T-helper 1 cell (primary cell): ENCODE measurements at regions not wholly inside any gene's neighbourhood (a gene's known extent, or its start where the extent isn't known, plus 50 kb on each side); places are given as distances from the start of the nearest gene placed in this dataset.

Experiments used
- DNase-seq, 5 donors: peaks; one replicate each; pipeline ENCODE4 v3.0.0-alpha.2; 2012 to 2020

GRCh38 chr5:2163060-2163856, 280.5 kb upstream of the IRX4 start:
- no peak for DNase-seq

DNA sequence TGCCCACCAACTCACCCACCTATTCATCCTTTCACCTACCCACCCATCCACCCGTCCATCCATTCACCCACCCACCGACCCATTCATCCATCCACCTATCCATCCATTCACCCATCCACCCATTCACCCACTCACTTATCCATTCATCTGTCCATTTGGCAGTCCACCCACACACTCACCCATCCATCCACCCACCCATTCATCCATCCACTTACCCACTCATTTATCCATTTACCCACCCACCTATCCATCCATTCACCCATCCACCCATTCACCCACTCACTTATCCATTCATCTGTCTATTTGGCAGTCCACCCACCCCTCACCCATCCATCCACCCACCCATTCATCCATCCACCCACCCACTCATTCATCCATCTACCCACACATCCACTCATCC, 278.1 kb upstream of the IRX4 start:
- DNase-seq = no peak

GRCh38 chr5:2158767-2159166, 276.0 kb upstream of the IRX4 start:
- no peak for DNase-seq

DNA sequence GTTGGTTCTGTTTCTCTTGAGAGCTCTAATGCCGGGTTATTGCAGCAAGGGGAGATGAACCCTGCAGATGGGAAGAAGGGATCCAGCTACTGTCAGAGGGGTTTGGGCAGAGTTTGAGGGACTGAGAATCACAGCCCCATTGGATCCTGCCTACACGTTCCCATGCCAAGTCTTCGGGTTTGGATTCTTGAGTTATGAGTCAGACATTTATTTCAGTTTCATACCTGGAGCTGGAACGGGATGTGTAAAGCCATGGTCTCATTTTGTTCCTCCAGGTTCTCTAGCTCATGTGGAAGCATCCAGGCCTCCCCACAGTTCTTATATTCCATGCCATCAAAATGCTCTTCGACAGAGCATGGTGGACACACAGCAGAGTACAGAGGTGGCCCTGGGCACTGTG, 275.4 kb upstream of the IRX4 start:
- no peak for DNase-seq

GRCh38 chr5:2157372-2157771, 274.6 kb upstream of the IRX4 start:
- DNase-seq = no peak

DNA sequence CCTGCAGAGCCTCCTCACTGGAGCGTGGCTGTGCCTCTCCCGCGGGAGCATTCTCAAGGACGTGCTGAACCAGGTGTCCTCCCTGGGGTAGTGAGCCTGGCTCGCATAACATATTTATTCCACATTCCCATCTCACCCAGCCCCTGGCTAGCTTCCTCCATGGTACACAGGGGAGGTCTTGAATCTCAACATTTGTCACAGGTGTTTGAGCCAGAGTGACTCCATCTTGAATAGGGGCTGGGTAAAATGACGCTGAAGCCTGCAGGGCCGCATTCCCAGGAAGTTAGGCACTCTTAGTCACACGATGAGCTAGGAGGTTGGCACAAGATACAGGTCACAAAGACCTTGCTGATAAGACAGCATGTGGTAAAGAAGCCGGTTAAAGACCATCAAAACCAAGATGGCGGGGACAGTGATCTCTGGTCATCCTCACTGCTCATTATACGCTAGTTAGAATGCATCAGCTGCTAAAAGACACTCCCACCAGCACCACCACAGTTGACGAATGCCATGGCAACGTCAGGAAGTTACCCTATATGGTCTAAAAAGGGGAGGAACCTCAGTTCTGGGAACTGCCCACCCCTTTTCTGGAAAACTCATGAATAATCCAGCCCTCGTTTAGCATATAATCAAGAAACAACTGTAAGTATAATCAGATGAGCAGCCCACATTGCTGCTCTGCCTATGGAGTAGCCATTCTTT, 273.8 kb upstream of the IRX4 start:
- DNase-seq = no peak

DNA sequence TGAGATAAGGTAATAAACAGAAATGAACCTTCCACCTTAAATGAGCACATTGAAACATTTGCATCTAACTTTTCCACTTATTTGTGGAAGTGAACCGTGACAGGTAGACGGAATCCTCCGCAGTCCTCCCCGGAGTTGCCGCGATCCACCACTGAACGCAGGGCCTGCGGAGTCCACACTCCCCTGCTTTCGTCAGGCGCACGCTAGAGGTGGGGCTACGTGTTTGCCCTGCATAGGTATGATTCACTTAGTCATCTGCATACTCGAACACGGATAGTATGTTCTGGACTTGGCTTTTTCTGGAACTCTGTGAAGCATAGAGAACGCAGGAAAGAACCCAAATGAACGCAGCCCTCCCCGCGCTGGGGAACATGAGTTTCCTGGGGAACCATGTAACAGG, 272.8 kb upstream of the IRX4 start:
- no peak for DNase-seq

- no peak for DNase-seq
Observed at GRCh38 chr5:2153802-2154201, 271.1 kb upstream of the IRX4 start.

GRCh38 chr5:2153350-2153749, 270.6 kb upstream of the IRX4 start:
- no peak for DNase-seq

DNA sequence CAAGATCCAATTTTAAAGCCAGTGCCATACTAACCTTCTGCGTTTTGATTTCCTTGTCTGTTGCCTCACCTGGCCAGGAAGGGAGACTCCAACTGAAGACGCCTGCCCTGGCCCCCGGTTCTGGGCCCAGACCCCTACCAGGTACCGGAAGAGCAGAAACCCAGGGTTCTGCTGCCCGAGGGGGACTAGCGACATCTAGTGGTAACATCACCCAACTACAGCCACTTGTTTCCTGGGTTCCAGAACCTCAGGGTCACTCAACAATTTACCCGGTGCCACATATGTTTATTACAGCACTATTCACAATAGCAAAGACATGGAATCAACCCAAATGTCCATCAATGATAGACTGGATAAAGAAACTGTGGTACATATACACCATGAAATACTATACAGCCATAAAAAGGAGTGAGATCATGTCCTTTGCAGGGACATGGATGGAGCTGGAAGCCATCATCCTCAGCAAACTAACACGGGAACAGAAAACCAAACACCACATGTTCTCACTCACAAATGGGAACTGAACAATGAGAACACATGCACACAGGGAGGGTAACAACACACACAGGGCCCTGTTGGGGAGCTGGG, 268.7 kb upstream of the IRX4 start:
- DNase-seq = peak in 1 of 5 donors; percentile 8

- peak in 1 of 5 donors; percentile 41 for DNase-seq
Observed at GRCh38 chr5:2149195-2149539, 266.4 kb upstream of the IRX4 start.

DNA sequence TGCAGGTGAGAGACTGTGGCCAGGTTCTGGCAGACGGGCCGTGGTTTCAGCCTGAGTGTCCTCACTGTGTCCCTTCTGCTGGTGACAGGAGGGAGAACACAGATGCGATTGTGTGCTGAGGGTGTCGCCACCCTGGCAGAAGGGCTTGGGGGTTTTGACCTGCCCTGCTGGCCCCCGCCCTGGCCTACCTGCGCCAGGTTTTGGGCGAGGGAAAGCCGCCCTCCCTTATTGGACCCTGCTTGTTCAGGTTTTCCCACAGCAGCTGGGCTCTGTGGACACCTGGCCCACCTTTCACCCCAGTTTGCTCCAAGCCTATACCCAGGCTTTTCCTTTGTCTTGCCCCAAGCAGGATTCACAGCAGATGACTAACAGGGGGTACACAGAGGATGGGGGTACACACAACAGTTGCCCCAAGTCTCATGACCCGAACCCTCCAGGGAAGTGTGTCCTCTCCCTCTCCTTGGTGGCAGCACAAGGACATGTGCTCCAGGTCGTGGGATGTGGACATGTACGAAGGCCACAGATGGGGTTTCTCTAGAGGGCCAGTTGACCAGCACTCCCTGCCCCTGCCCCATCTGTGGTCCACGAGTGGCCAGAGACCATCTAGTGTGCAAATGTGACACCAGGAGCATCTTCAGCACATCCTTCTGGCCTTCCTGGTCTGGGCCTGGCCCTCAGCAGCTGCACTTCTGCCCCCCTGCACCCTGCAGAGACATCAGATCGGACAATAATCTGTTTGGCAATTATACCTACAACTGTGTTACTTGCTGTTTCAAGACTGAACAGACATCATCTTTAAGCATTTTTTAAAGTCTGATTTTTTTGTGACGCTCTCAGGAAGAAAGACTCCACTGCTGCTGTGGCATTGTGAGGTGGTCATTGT, 265.8 kb upstream of the IRX4 start:
- no peak for DNase-seq

DNA sequence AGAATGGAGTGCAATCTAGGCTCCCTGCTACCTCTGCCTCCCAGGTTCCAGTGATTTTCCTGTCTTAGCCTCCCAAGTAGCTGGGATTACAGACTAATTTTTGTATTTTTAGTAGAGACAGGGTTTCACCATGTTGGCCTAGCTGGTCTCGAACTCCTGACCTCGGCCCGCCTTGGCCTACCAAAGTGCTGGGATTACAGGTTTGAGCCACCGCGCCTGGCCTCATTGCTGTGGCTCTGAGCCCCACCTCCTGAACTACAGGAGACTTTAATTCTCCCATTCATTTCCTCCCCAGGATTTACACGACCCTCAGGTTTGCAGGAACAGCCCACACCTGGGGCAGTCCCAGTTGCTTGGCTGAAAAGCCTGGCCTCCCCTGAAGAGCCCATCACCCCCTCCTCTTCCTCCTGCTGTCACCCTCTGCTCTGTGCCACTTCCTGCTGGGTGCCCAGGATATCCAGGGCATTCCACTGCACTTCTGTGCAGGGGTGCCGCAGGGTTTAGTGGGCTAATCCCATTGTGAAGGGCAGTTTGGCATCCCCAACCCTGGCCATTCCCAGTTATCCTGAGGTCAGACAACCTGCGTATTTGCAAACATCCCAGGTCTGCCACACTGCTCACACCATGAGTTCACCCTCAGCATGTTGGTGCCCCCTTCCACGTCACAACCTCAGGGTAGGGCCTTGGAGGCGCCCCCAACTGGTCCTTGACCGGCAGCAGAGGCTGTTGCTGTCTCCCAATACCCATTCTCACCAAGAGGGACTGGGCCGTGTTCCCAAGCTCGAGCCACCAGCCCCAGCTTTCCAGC, 265.0 kb upstream of the IRX4 start:
- DNase-seq = no peak

GRCh38 chr5:2143646-2144353, 261.1 kb upstream of the IRX4 start:
- no peak for DNase-seq

DNA sequence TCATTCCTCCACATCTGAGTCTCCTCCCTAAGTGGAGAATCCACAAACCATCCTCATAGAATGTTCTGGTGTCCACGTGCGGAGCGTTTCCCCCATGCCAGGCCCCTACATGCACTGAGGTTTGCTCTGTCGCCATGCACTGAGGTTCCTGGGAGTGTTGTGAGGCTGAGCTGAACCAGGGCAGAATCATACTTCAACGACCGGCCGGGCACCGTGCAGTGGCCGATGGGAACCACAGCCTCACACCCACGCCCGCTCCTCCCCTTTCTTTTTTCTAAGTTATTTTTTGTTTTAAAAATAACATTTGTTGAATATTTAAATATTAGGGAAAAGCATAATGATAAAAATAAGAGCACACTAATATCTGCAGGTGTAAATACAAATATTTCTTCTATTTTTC, 260.4 kb upstream of the IRX4 start:
- DNase-seq = no peak

DNA sequence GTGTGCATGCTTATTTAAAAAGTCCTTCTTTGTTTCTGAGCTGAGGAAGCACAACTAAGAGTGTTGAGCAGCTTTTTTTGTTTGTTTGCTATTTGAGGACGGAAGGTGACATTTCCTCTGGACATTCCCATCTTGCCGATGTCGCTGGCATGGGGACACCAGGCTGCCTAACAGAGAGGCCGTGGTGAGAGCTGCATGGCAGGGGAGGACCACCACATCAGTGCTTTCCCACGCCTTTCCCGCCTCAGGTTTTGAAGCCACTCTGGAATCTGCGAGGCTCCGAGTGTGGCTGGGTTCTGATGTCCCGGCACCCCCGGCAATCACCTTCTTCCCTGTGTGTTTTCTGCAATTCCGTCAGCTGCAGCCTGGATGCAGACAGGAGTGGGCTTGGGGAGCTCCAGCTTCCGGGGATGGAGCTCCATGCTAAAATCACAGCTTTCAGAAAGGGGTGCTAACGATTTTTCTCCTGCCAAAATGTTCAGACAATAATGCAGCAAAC, 259.8 kb upstream of the IRX4 start:
- no peak for DNase-seq

DNA sequence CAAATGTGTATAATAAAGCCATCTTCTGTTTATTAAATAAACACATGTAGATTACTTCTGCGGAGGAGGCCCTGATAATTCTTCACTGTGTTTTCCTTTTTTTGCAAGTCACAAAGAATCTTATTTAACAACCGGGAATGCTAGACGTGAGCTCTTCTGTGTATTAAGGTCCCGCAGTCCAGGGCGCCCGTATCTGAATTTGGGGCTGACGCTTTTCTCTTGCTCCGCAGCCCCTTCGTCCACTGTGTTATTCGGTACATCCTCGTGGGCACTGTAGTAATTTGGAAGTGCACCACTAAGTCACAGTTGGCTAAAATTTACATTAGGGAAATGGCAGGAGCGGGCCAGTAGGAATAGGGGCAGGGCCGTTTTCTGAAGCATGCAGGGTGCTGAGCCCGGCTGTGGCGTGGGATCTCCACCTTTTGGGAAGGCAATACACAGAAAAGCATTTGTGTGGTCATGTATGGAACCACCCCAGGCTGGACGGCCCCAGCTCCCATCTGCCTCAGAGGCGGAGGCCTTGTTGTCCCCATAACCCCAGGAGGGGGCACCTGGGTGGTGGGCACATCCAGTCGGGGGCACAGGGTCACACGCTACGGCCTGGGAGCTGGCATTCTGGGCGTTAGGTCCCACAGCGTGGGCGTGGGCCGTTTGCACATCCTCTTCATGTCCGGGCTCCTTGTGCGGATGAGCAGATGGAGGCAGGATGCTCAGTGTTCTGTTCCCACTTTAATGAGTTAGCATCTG, 258.7 kb upstream of the IRX4 start:
- no peak for DNase-seq

GRCh38 chr5:2140501-2141175, 257.9 kb upstream of the IRX4 start:
- no peak for DNase-seq

DNA sequence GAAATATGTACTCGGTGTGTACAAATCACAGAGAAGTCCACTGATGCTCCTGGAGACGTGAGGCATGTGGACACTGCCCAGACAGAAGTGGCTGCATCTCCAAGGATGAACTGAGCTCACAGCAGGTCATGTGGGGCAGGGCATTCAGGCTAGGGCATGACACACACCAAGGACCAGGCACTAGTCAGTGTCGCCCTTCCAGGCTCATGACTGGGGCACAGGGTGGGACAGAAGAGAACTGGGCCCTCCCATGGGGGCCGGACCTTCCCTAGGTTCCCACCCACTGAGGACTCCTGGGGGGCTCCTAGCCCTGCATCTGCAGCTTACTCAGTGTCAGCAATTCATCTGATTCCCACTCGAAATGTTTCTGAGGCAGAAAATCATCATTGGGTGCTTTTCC, 256.8 kb upstream of the IRX4 start:
- DNase-seq = no peak

GRCh38 chr5:2138896-2139295, 256.2 kb upstream of the IRX4 start:
- DNase-seq = no peak
